ENCODE measurements at regions not wholly inside any gene's neighbourhood (a gene's known extent, or its start where the extent isn't known, plus 50 kb on each side); places are given as distances from the start of the nearest gene placed in this dataset.
"Not testable (repeated sequence)": the region's sequence is repeated elsewhere in the genome, so short reads cannot be mapped to it uniquely, and the experiment has no call there.

- DNase-seq (ENCODE audit: extremely low read depth in 1 of 2, low read depth in 1 of 2), result no peak
Observed at GRCh38 chr5:7269591-7270274, 126.2 kb upstream of the ADCY2 start.

- DNase-seq (ENCODE audit: extremely low read depth in 1 of 2, low read depth in 1 of 2), result no peak
Observed at GRCh38 chr5:7271435-7272084, 124.4 kb upstream of the ADCY2 start.

- no peak for DNase-seq (ENCODE audit: extremely low read depth in 1 of 2, low read depth in 1 of 2)
Observed at GRCh38 chr5:7272408-7272965, 123.5 kb upstream of the ADCY2 start.

- no peak for DNase-seq (ENCODE audit: extremely low read depth in 1 of 2, low read depth in 1 of 2)
Observed at GRCh38 chr5:7274203-7274602, 121.7 kb upstream of the ADCY2 start.

- DNase-seq (ENCODE audit: extremely low read depth in 1 of 2, low read depth in 1 of 2), result not testable (repeated sequence)
Observed at GRCh38 chr5:7289634-7290033, 106.3 kb upstream of the ADCY2 start.

GRCh38 chr5:7297821-7298220 is 98.1 kb upstream of the ADCY2 start:
- DNase-seq (ENCODE audit: extremely low read depth in 1 of 2, low read depth in 1 of 2), result not testable (repeated sequence)

GRCh38 chr5:7299731-7300130 is 96.2 kb upstream of the ADCY2 start:
- not testable (repeated sequence) for DNase-seq (ENCODE audit: extremely low read depth in 1 of 2, low read depth in 1 of 2)

- not testable (repeated sequence) for DNase-seq (ENCODE audit: extremely low read depth in 1 of 2, low read depth in 1 of 2)
Observed at GRCh38 chr5:7305000-7305674, 90.8 kb upstream of the ADCY2 start.

GRCh38 chr5:7306556-7306955 is 89.4 kb upstream of the ADCY2 start:
- peak in 1 of 2 donors; percentile 1 for DNase-seq (ENCODE audit: extremely low read depth in 1 of 2, low read depth in 1 of 2)

- DNase-seq (ENCODE audit: extremely low read depth in 1 of 2, low read depth in 1 of 2), result not testable (repeated sequence)
Observed at GRCh38 chr5:7307709-7308108, 88.2 kb upstream of the ADCY2 start.

GRCh38 chr5:7309715-7310114 is 86.2 kb upstream of the ADCY2 start:
- DNase-seq (ENCODE audit: extremely low read depth in 1 of 2, low read depth in 1 of 2), result not testable (repeated sequence)

- DNase-seq (ENCODE audit: extremely low read depth in 1 of 2, low read depth in 1 of 2), result not testable (repeated sequence)
Observed at GRCh38 chr5:7310656-7311055, 85.3 kb upstream of the ADCY2 start.

- DNase-seq (ENCODE audit: extremely low read depth in 1 of 2, low read depth in 1 of 2), result no peak
Observed at GRCh38 chr5:7315118-7315517, 80.8 kb upstream of the ADCY2 start.

GRCh38 chr5:7317751-7318150 is 78.2 kb upstream of the ADCY2 start:
- DNase-seq (ENCODE audit: extremely low read depth in 1 of 2, low read depth in 1 of 2), result no peak

GRCh38 chr5:7320701-7321301 is 75.1 kb upstream of the ADCY2 start:
- no peak for DNase-seq (ENCODE audit: extremely low read depth in 1 of 2, low read depth in 1 of 2)

GRCh38 chr5:7321724-7322123 is 74.2 kb upstream of the ADCY2 start:
- no peak for DNase-seq (ENCODE audit: extremely low read depth in 1 of 2, low read depth in 1 of 2)

- no peak for DNase-seq (ENCODE audit: extremely low read depth in 1 of 2, low read depth in 1 of 2)
Observed at GRCh38 chr5:7324919-7325318, 71.0 kb upstream of the ADCY2 start.

- no peak for DNase-seq (ENCODE audit: extremely low read depth in 1 of 2, low read depth in 1 of 2)
Observed at GRCh38 chr5:7325975-7326913, 69.7 kb upstream of the ADCY2 start.

- no peak for DNase-seq (ENCODE audit: extremely low read depth in 1 of 2, low read depth in 1 of 2)
Observed at GRCh38 chr5:7329141-7329540, 66.8 kb upstream of the ADCY2 start.

- DNase-seq (ENCODE audit: extremely low read depth in 1 of 2, low read depth in 1 of 2), result no peak
Observed at GRCh38 chr5:7329712-7330111, 66.2 kb upstream of the ADCY2 start.

All from stimulated activated CD8-positive, alpha-beta memory T cell treated with anti-CD3 and anti-CD28 coated beads, Interleukin-7, amount 100 ng/mL, for 48 hours (primary cell).